Activated CD8-positive, alpha-beta memory T cell treated with anti-CD3 and anti-CD28 coated beads for 4 hours (primary cell): ENCODE measurements at regions not wholly inside any gene's neighbourhood (a gene's known extent, or its start where the extent isn't known, plus 50 kb on each side); places are given as distances from the start of the nearest gene placed in this dataset.

Source experiments
- DNase-seq, 2 donors: peaks; one replicate each; pipeline ENCODE4 v3.0.0-alpha.2; 2020; ENCODE audit warnings: low read depth in 2 of 2

DNA sequence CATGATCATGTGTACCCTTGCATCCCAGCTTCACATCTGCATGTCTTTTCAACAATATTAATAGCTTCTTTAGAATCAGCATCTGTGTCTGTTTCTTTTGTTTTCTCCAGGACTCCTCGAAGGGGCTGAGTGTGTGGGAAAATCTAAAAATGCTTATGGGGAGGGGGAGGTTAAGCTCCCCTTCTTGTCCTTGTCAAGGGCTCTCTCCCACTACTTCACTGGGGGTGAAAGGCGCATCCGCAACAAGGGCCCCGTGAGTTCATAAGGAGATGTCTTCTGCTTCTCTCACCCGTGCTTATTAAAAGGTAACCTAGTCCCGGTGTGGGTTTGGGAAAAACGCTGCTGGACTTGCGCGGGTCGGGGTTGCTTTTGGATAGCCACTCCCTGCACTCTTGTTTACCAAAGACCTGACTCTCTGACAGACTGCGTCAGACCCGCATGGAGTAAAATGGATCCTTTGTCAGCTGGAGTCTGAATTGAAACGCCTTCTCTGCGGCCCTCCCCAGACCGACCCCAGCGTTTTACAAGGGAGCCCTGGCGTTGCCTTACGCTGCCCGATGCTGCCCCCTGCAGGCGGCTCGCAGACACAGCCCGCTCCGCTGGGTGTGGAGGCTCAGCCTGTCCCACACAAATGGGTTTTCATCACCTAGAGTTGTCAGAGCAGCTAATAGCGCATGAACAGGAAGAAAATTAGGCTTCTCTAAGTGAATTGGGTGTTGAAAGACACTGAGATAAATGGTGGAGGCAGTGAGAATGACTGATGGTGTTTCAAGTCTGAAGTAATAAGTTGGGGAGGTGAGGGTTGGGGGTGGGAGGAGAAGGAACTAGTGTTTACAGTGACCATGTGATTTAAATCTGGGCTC lies 53.8 kb downstream of the IER5 start:
- peak; percentile 76 to 78 for DNase-seq

- no peak for DNase-seq
Measured at GRCh38 chr1:181143102-181143859, 54.8 kb downstream of the IER5 start.

- DNase-seq = no peak
Measured at GRCh38 chr1:181144238-181144637, 55.7 kb downstream of the IER5 start.

DNA sequence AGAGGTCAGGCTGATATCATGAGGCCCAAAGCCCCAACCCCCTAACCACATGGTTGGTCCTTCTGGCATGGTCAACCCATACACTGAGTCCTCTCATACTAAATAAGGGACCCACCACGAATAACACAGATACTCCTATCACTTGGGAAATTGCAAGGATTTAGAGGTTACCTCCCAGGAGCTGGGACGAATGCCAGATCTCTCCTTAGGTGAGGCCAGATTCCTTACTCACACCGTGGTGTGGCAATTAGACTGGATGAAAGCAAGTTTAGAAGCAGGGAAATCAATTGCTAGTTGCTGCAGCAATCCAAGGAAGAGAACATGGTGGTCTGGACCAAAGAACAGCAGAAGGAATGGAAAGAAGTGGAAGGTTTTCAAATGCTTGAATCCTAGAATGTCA lies 60.1 kb downstream of the IER5 start:
- no peak for DNase-seq

DNA sequence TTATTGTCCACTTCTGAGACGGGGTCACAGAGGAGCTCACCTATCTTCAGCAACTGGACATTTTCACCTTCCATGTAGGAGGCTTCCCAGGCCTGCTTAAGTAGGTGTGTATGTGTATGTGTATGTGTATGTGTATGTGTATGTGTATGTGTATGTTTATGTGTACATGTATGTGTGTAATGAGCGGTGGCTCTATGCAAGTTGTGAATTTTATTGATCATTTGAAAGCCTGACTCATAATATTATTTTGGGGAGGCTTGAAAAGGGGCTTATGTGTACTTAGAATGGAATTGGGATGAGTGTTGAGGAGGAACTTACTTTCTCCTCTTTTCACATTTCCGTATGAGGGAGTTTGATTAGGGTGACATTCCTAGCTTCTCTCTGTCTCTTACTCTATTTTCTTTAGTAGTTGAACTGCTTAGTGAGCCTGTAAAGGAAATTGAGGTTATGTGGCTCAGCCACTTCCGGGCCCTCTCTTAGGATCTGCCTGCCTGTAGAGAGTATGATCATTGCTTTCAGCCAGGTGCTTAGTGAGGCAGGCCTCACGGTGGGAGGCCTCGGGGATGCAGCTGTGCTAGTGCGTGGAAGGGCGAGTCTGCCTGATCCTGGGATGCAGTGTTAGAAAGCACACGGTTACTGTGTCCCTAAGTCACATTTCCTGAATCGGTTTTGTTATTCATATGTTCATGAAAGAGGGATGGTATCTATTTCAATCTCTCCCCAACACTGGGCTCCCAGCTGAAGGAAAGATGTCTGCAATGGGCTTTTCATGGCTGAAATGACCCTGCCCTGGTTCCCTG lies 61.0 kb downstream of the IER5 start:
- peak; percentile 43 to 59 for DNase-seq

DNA sequence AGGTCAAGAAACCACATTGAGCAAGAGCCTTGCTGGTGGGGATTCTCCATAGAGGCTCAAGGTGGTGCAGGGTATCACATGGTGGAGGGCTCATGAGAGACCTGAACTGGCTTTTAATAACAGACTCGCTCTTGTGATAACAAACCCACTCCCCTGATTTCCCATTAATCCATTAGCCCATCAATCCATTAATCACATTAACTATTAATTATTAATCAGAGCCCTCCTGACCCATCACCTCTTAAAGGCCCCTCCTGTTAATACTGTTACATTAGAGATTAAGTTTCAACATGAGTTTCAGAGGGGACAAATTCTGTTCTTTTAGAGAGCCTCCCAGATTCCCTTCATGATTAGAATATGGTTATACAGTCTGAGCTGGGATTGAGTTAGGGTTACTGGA lies 61.8 kb downstream of the IER5 start:
- DNase-seq = no peak

- no peak for DNase-seq
Measured at GRCh38 chr1:181150842-181151241, 62.3 kb downstream of the IER5 start.

DNA sequence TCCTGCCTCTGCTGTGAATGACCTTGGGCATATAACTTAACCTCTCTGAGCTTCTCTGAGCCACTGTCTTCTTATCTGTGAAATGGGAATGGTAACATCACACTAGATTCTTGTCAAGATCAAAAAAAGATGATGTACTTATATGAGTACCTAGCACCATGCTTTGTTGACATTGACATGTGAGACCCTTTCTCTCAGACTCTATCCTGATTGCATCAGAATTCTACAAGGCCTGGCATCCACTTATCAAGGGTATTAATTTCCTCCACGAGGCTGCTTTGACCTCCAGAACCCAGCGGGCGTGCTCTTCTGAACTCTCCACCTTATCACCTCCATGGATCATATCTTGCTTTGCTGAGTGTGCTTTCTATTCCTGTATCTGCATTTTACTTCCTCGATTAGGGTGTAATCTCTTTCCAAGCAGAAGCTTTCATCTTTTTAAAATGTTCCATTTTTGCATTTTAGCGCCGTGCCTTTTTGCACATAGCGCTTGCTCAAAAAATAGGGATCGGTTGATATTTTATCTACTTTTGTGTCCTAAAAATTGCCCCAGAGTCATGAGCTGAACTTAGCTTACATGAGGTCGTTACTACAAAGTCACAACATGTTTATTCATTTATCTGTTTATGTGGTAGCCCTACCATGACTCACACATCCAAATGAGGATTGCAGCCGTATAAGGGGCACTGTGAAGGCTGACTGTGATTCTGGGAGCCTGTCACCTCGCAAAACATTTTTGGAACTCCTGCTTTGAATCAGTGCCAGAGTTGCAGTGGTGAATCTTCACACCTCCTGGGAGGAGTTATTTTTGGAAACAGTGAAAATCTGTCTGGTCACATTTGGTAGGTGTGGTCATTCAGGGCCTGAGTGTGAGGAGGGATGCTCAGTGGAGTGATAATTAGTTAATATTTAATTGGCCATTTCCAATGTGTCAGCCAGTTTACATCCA lies 63.2 kb downstream of the IER5 start:
- DNase-seq = no peak

GRCh38 chr1:181152892-181153633 lies 64.6 kb downstream of the IER5 start:
- no peak for DNase-seq

DNA sequence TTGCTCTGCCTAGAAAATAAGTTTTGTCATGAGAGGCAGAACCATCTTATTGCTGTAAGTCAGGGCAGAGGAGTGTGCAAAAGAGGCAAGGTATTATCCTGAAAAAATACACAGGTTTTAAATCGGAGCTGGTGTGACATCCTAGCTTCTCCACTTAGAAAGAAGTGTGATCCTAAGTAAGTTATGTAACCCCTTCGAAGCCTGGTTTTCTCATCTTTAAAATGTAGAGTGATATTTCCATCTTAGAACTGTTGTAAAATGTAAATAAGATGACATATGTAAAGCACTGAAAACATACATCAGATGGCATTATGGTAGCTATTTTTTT lies 65.1 kb downstream of the IER5 start:
- no peak for DNase-seq

DNA sequence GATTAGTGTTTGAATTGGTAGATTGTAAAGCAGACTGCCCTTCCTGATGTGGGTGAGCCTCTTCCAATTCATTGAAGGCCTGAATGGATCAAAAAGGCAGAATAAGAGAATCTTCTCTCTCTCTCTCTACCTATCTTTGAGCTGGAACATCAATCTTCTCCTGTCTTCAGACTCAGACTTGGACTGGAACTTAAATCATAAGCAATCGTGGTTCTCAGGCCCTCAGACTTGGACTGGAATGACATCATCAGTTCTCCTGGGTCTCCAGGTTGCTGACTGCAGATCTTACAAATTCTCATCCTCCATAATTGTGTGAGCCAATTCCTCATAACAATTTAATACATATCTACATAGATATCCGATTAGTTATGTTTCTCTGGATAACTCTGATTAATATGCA lies 66.8 kb downstream of the IER5 start:
- DNase-seq = no peak

- DNase-seq = peak in 1 of 2 donors; percentile 17
Measured at GRCh38 chr1:181159451-181160140, 71.1 kb downstream of the IER5 start.

- DNase-seq = no peak
Measured at GRCh38 chr1:181160322-181160721, 71.8 kb downstream of the IER5 start.

DNA sequence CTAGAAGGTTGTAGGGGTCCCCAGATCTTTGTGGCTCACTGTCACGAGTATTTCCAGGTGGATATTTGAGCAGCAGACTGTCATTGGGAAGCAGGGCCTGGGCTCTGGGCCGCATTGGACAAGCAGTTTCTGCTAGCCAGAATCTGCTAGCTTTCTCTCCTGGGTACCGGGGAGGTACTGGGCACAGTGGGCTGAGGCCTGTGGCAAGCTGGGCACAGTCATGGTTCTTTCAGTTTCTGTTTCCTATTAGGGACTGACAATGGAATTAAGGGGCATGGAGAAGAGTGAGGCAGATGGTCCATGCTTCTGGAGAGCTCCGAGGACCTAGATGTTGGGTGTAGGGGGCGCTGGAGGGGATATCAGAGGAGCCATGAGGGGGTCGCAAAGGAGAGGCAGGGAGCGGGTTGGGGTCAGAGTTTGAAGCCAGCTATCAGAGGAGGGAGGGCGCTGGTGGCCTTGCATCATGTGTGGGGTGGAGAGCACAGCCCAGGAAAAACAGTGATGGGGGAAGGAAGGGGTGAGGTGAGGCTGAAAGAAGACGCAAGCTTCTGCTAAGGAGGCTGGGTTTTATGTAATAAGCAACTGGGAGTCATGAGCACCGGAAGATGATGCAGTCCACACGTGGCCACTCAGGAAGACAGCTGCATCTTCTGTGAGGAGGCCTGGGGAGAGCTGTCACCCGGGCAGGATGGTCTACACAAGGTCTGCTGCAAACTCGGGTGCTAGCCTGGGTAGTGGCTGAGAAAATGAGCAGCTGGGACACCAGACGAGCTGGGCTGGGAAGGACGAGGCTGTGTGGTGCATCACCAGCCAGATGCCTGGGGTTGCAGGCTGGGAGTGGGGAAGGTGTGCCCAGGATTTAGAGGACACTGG lies 72.7 kb downstream of the IER5 start:
- DNase-seq = no peak

GRCh38 chr1:181163662-181164061 lies 75.2 kb downstream of the IER5 start:
- no peak for DNase-seq

DNA sequence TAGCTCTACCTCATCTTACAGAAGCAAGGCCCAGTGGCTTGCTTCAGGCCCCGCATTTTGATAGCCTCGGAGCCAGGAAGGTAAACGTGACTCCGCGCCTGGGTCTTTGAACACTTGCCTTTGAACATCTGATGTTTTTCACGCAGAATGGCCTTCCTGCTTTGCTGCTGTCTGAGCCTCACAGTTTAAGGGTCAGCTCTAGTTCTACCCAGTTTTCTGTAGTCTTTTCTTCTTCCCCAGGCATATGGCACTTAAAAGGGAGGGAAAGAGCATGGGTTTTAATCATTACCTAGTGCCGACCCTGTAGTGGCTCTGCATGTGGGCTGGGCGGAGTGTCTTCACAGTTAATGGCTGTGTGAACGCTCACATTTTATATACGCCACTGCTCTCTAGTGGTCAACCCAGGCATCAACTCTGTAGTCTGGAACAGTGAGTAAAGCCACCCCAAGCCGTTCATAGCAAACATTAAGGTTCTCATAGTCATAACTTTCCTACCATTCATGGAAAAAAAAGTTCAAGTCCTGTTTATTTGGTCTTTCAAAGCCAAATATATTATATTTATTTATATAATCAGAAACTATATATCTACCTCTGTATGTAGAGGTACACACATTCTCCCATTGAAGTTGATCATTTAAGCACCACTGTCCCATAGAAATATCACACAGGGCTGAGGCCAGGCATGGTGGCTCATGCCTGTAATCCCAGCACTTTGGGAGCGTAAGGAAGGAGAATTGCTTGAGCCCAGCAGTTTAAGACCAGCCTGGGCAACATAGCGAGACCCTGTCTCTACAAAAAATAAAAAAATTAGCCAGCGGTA lies 78.1 kb downstream of the IER5 start:
- peak; percentile 48 to 57 for DNase-seq

DNA sequence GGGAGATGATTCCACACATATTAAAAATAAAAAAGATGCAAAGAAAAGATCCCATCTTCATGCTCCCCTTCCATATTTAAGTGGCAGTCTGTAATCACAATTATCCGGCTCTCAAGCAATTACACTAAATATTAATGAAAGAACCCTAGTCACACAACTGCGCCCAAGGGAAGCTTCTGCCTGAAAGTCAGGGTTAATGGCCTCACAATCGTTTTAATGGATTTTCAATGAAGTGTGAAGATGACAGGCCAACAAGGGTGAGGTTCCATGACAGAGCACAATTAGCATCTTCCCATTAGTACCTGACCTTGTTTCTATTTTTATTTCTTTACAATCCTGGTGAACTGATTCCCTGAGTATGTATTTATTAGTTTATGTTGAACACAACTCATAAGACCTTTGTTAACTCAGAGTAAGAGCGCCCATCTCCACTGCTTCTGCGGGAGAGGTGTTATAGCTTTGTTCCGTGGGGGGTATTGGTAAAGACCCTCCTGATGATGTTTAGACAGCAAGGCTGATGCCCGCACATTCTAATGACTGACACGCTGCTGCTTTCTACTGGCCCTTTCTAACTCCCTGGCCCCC lies 80.9 kb downstream of the IER5 start:
- DNase-seq = no peak

GRCh38 chr1:181170194-181170593 lies 81.7 kb downstream of the IER5 start:
- no peak for DNase-seq
